Stomach (tissue), 4 donors: ENCODE measurements at regions not wholly inside any gene's neighbourhood (a gene's known extent, or its start where the extent isn't known, plus 50 kb on each side); places are given as distances from the start of the nearest gene placed in this dataset.

Experiments used
- EP300 ChIP-seq: sonication (generic); formaldehyde crosslinking; IDR thresholded peaks from one replicate; pipeline ENCODE4 v1.6.1; 2017; ENCODE audit warnings: antibody characterized with exemption
- POLR2A ChIP-seq, 4 donors: fragments of 450-650 bp; IDR thresholded peaks; one replicate each; pipeline ENCODE4 v1.6.1; 2016; ENCODE audit warnings: antibody characterized with exemption in 4 of 4, control low read depth in 2 of 4, mild to moderate bottlenecking in 1 of 4, moderate library complexity in 1 of 4
- POLR2AphosphoS5 ChIP-seq, 3 donors: sonication (generic); formaldehyde crosslinking; IDR thresholded peaks; one replicate each; pipeline ENCODE4 v1.6.1; 2016; ENCODE audit warnings: antibody characterized with exemption in 3 of 3
- TF ChIP-seq, protein P1 (sequence below), 7 experiments: fragments of 450-650 bp in 4 of 7; fragments of 200-600 bp in 3 of 7; sonication (generic) in 3 of 7; IDR thresholded peaks; one replicate each; pipeline ENCODE4 v1.5.1; 2016 to 2019; ENCODE audit warnings: antibody characterized with exemption in 7 of 7, control low read depth in 2 of 7, mild to moderate bottlenecking in 1 of 7

DNA sequence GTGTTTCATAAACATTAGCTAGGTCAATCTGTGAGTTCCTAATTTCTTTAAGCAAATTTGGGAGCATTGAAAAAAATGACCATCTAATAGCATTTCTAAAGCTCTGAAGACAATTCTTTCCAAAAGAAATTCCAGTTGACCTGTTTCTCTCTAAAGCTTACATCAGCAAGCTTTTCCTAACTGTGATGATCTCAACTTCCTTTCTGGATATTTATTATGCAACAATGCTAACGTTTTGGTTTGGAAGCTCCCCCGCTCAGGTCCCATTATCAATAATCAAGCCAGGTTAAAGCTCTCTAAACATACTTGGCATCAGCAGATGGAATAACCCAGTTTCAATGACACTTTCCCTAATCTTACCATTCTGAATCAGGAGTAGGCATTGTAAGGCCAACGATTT lies 196.3 kb upstream of the TANK start:
- TF ChIP-seq, protein P1, sequence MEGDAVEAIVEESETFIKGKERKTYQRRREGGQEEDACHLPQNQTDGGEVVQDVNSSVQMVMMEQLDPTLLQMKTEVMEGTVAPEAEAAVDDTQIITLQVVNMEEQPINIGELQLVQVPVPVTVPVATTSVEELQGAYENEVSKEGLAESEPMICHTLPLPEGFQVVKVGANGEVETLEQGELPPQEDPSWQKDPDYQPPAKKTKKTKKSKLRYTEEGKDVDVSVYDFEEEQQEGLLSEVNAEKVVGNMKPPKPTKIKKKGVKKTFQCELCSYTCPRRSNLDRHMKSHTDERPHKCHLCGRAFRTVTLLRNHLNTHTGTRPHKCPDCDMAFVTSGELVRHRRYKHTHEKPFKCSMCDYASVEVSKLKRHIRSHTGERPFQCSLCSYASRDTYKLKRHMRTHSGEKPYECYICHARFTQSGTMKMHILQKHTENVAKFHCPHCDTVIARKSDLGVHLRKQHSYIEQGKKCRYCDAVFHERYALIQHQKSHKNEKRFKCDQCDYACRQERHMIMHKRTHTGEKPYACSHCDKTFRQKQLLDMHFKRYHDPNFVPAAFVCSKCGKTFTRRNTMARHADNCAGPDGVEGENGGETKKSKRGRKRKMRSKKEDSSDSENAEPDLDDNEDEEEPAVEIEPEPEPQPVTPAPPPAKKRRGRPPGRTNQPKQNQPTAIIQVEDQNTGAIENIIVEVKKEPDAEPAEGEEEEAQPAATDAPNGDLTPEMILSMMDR (IDR thresholded peaks at IDR 0.05), result no peak
- TF ChIP-seq POLR2A (IDR thresholded peaks at IDR 0.05), result no peak
- no peak for TF ChIP-seq POLR2AphosphoS5 (IDR thresholded peaks at IDR 0.05)
- no peak for TF ChIP-seq EP300
